T-helper 17 cell (primary cell): ENCODE measurements at regions not wholly inside any gene's neighbourhood (a gene's known extent, or its start where the extent isn't known, plus 50 kb on each side); places are given as distances from the start of the nearest gene placed in this dataset.

Experiments
- ATAC-seq: fragments of 150-1000 bp; cut with Tn5 transposase; 2 replicates; pipeline ENCODE4 v1.10.0; 2021; ENCODE audit warnings: mild to moderate bottlenecking, moderate library complexity
- DNase-seq, 3 donors: peaks; one replicate each; pipeline versions ENCODE4 v3.0.0 to v3.0.0-alpha.2; 2020 to 2021
- H3K9me3 ChIP-seq: one replicate; pipeline ENCODE4 v1.7.0; 2013; ENCODE audit warnings: low read length, mild to moderate bottlenecking; ENCODE audit not compliant: control insufficient read depth, poor library complexity, severe bottlenecking
- H3K27ac Mint-ChIP-seq: one replicate; pipeline ENCODE4 v1.8.0; 2022; ENCODE audit warnings: mild to moderate bottlenecking, moderate library complexity, mixed read lengths
- H3K27me3 Mint-ChIP-seq: one replicate; pipeline ENCODE4 v1.8.0; 2022; ENCODE audit warnings: mixed read lengths
- H3K36me3 Mint-ChIP-seq: one replicate; pipeline ENCODE4 v1.8.0; 2022; ENCODE audit warnings: low read depth, mixed read lengths
- H3K4me1 Mint-ChIP-seq: one replicate; pipeline ENCODE4 v1.8.0; 2022; ENCODE audit warnings: mild to moderate bottlenecking, mixed read lengths
- H3K4me3 Mint-ChIP-seq: one replicate; pipeline ENCODE4 v1.8.0; 2022; ENCODE audit warnings: mild to moderate bottlenecking, moderate library complexity, mixed read lengths

DNA sequence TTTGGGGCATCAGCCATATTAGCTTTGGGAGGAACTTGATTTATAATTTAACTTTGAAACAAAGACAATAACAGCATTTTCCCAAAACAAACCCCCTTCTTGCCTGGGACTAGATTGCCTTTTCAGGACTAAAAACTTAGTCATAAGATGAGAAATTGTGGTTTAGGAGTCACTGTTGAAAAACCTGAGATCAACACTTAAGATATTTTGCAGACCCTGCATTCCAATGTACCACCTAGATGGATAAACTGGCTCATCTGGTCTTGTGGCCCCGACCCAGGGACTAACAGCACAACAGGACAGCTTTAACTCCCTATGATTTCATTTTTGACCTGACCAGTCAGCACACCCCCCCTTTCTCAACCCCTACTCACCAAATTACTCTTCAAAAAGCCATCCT, 1165.4 kb downstream of the XPNPEP1 start:
- H3K4me1 Mint-ChIP-seq = no peaks in the 10 kb centered on the region
- DNase-seq = no peak
- no peaks in the 10 kb centered on the region for H3K27me3 Mint-ChIP-seq
- H3K36me3 Mint-ChIP-seq = no peaks in the 10 kb centered on the region
- no peaks in the 10 kb centered on the region for H3K9me3 ChIP-seq
- H3K27ac Mint-ChIP-seq = no peak overlapping the region
- no peak for ATAC-seq
- H3K4me3 Mint-ChIP-seq = no peak overlapping the region

DNA sequence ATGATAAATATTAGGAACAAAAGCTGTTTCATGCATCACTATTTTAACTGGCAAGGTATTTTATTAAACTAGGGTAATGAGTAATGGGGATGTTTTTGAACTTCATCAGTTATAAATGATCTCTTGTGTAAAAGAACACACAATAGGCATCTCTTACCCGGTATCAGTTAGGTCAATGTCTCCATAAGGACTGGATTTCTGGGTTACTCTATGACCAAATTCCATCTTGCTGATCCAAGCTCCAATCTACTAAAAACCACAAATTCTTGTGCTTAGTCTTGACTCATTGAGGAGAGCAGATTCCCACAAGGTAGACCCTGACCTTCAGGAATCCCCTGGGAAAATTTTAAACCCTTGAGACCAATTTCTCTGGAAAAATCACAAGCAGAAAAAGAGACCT, 1167.7 kb downstream of the XPNPEP1 start:
- Mint-ChIP-seq H3K27me3 (no peaks in the 10 kb centered on the region), H3K4me3 (no peak overlapping the region), H3K27ac (no peak overlapping the region), H3K4me1 (no peaks in the 10 kb centered on the region), H3K36me3 (no peaks in the 10 kb centered on the region)
- ATAC-seq (no peak), DNase-seq (no peak)
- H3K9me3 ChIP-seq = no peaks in the 10 kb centered on the region

DNA sequence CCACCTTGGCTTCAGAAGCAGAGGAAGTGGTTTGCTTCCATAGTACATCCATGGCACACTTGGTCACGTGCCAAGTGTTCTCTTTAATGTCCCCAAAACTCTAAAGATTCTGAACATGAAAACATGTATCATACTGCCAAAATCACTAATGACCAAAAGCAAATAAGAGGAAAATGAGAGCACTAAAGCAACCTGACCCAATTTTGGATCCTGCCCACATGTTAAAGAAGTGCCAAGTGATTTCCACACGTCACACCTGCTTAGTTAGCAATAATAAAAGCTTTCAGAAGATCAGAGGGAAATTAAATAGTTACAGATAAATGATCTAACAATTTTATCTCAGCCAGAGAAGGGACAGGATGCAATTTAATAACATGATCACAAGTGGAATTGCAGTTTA, 1170.0 kb downstream of the XPNPEP1 start:
- H3K27me3 Mint-ChIP-seq = no peaks in the 10 kb centered on the region
- no peak overlapping the region for H3K27ac Mint-ChIP-seq
- no peak for ATAC-seq
- H3K4me1 Mint-ChIP-seq = no peaks in the 10 kb centered on the region
- no peaks in the 10 kb centered on the region for H3K36me3 Mint-ChIP-seq
- H3K9me3 ChIP-seq = no peaks in the 10 kb centered on the region
- no peak for DNase-seq
- no peak overlapping the region for H3K4me3 Mint-ChIP-seq

DNA sequence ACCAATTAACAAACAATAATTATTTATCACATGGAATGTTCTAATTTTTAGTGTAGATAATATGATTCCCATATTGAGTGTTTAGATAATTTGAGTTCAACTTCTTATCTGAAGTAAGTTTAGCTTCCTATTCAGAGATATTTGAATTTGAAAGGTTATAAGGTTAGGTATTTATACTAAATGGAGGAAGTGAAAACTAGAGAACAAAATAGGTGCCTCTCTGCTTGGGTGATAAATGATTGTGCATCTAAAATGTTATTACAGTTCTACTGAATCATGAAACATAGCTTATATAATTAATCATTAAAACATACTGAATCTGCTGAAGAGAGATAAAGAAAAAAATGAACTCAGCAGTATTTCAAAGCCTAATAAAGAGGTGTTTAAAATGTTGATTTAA, 1174.3 kb downstream of the XPNPEP1 start:
- Mint-ChIP-seq H3K4me1 (no peaks in the 10 kb centered on the region), H3K36me3 (no peaks in the 10 kb centered on the region), H3K27ac (no peak overlapping the region), H3K27me3 (no peaks in the 10 kb centered on the region), H3K4me3 (no peak overlapping the region)
- ATAC-seq (no peak), DNase-seq (no peak)
- no peaks in the 10 kb centered on the region for H3K9me3 ChIP-seq

DNA sequence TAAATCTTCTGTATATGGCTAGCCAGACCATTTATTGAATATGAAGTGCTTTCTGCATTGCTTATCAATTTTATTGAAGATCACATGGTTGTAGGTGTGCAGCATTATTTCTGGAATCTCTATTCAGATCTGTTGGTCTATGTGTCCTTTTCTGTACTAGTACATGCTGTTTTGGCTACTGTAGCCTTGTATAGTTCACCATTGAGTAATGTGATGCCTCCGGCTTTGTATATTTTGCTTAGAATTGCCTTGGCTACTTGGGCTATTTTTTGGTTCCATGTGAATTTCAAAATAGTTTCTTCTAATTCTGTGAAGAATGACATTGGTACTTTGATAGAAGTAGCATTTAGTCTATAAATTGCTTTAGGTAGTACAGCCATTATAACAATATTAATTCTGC, 1187.2 kb downstream of the XPNPEP1 start:
- Mint-ChIP-seq H3K27ac (no peak overlapping the region), H3K4me1 (no peaks in the 10 kb centered on the region), H3K27me3 (no peaks in the 10 kb centered on the region), H3K4me3 (no peak overlapping the region), H3K36me3 (no peaks in the 10 kb centered on the region)
- ATAC-seq (no peak), DNase-seq (no peak)
- H3K9me3 ChIP-seq = peaks cover 3% of the 10 kb centered on the region

DNA sequence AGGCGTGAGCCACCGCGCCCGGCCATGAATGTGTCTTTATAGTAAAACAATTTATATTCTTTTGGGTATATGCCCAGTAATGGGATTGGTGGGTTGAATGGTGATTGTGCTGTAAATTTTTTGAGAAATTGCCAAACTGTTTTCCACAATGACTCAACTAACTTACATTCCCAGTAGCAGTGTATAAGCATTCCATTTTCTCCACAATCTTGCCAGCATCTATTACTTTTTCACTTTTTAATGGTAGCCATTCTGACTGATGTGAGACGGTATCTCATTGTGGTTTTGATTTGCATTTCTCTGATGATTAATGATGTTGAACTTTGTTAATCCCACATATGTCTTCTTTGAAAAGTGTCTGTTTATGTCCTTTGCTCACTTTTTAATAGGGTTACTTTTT, 1187.9 kb downstream of the XPNPEP1 start:
- H3K4me1 Mint-ChIP-seq = no peaks in the 10 kb centered on the region
- no peak overlapping the region for H3K4me3 Mint-ChIP-seq
- DNase-seq (no peak), ATAC-seq (no peak)
- H3K9me3 ChIP-seq = peaks cover 3% of the 10 kb centered on the region
- H3K27ac Mint-ChIP-seq = no peak overlapping the region
- no peaks in the 10 kb centered on the region for H3K36me3 Mint-ChIP-seq
- H3K27me3 Mint-ChIP-seq = no peaks in the 10 kb centered on the region

DNA sequence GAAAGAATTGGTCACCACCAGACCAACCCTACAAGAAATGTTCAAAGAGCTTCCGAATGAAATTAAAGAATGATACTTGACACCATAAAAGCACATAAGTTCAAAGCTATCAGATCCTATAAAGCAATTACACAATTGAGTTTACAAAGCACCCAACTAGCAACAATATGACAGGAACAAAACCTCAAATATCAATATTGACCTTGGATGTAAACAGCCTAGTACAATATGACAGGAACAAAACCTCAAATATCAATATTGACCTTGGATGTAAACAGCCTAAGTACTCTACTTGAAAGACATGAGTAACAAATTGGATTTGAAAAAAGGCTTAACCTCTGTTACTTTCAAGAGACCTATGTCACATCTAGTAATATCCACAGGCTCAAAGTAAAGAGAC, 1201.4 kb downstream of the XPNPEP1 start:
- ATAC-seq = no peak
- H3K9me3 ChIP-seq = no peaks in the 10 kb centered on the region
- H3K27ac Mint-ChIP-seq = no peak overlapping the region
- DNase-seq = no peak
- H3K4me3 Mint-ChIP-seq = no peak overlapping the region
- H3K4me1 Mint-ChIP-seq = no peaks in the 10 kb centered on the region
- no peaks in the 10 kb centered on the region for H3K27me3 Mint-ChIP-seq
- H3K36me3 Mint-ChIP-seq = no peaks in the 10 kb centered on the region

DNA sequence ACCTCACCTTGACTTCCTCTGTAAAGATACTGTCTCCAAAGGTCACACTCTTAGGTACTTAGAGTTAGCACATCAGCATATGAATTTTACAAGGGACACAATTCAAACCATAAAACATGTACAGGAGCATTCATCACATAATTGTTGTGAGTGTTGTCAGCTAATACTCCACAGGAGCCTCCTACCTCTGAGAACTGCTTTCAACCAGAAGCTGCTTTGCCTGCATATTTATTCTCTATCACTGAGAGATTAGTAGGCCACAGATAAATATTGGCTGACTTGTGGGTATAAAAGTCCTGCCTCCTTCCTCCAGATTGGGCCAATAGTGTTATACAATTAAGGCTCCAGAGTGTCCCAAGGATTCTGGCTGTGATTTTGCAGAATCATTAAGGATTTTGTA, 1207.0 kb downstream of the XPNPEP1 start:
- H3K36me3 Mint-ChIP-seq = no peaks in the 10 kb centered on the region

DNA sequence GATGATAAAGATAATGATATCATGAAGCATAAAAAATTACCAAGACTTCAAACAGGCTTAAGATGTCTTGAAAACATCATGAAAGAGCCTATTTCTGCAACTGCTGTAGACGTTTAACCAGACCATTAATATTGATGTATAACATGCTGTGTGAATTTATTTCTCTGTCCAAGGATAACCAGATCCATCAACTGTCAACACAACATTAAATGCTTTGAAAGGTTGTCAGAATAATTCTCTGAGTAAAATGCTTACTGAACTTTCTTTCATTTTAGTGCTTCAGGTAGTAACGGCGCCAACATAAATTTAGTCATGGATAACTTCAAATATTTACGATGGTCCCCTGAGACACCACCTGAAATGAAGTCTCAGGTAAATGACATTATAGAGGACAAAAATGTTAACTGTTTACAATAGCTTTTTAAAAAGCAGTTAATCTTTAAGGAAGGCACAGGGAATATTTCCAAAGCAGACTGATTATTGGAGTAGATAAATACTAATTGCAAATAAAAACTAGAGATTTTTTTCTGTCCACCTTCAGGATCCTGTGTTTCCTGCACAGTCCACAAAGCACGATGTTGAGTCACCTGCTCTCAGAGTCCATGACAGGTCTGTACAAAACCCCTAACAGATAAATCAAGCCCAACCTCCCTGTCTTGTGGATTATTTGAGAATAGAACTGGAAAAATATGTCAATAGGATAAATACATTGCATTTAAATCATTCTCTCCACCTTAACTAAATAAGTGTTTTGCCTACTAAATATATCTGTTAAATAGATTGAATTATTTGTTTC, 1213.2 kb downstream of the XPNPEP1 start:
- no peak for DNase-seq
- no peaks in the 10 kb centered on the region for H3K27me3 Mint-ChIP-seq
- H3K27ac Mint-ChIP-seq = no peak overlapping the region
- no peaks in the 10 kb centered on the region for H3K36me3 Mint-ChIP-seq
- no peak for ATAC-seq
- H3K9me3 ChIP-seq = no peaks in the 10 kb centered on the region
- no peaks in the 10 kb centered on the region for H3K4me1 Mint-ChIP-seq
- H3K4me3 Mint-ChIP-seq = no peak overlapping the region

More for the DNA sequence above, 1207.0 kb downstream of the XPNPEP1 start:
- DNase-seq = no peak
- H3K4me1 Mint-ChIP-seq = no peaks in the 10 kb centered on the region
- no peak overlapping the region for H3K27ac Mint-ChIP-seq
- ATAC-seq = no peak
- H3K27me3 Mint-ChIP-seq = no peaks in the 10 kb centered on the region
- H3K4me3 Mint-ChIP-seq = no peak overlapping the region
- H3K9me3 ChIP-seq = no peaks in the 10 kb centered on the region

DNA sequence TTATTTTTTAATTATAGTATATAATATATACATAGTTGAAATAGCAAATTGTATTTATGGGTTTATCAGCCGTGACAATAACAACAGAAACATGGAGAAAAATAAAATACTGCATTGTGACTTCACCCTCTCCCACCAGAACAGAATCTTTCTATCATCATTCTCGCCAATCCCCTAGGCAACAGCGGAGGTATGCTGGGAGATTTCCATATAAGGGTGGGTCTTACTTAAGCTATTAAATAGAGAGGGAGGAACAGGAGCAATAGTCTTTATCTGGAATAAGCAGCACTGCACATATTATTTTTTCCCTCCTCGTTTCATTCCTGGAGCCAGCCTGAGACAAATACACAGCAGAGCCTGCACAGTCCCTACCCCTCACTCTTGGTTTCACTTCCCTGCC, 1214.9 kb downstream of the XPNPEP1 start:
- no peaks in the 10 kb centered on the region for H3K9me3 ChIP-seq
- no peaks in the 10 kb centered on the region for H3K27me3 Mint-ChIP-seq
- H3K4me1 Mint-ChIP-seq = no peaks in the 10 kb centered on the region
- no peak overlapping the region for H3K27ac Mint-ChIP-seq
- H3K36me3 Mint-ChIP-seq = no peaks in the 10 kb centered on the region
- ATAC-seq (no peak), DNase-seq (no peak)
- no peak overlapping the region for H3K4me3 Mint-ChIP-seq

DNA sequence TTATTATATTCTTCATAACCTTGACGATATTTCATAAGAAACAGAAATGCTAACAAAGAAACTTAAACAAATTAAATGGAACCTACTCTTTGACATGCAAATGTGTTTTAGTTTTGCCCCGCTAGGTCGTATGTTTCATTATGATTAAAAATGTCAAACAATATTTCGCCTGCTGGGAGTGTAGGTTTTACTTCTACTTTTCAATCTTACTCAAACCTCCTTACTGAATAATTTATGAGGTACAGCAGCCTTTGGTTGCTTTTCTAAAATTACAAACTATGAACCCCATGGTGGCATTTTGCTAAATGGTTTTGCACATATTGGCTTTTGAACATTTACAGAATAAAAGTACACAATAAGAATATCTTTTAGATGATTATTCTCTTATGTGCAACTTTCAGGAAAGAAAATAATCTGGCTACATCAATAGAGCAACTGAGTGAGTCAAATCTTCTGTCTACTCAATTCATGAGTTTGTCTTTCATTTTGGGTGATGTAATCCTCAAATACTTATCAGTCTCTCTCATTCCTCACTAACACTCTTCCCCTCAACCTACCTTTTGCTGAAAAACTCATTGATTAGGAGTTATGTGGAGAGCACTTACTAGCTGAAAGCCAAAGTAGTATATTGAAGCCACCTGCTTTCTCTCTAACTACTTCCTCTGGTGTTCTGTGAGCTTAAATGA, 1226.4 kb downstream of the XPNPEP1 start:
- no peaks in the 10 kb centered on the region for H3K27me3 Mint-ChIP-seq
- H3K4me3 Mint-ChIP-seq = no peak overlapping the region
- H3K27ac Mint-ChIP-seq = no peak overlapping the region
- ATAC-seq (no peak), DNase-seq (no peak)
- no peaks in the 10 kb centered on the region for H3K36me3 Mint-ChIP-seq
- no peaks in the 10 kb centered on the region for H3K4me1 Mint-ChIP-seq
- H3K9me3 ChIP-seq = no peaks in the 10 kb centered on the region

DNA sequence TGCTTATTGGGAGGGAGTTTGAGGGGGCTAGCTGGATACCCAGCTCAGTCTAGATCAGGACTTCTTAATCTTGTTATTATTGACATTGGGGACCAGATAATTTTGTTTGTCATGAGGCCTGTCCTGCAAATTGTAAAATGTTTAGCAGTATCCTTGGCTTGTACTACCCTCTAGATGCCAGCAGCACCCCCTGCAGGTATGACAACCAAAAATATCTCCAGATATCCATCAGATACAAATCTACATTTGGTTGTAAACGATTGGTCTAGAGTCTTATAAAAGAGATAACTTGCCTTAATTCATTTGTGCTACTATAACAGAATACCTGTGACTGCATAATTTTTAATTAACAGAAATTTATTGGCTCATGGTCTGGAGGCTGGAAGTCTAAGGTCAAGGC, 1232.2 kb downstream of the XPNPEP1 start:
- no peak overlapping the region for H3K4me3 Mint-ChIP-seq
- H3K9me3 ChIP-seq = no peaks in the 10 kb centered on the region
- H3K27me3 Mint-ChIP-seq = no peaks in the 10 kb centered on the region
- no peaks in the 10 kb centered on the region for H3K4me1 Mint-ChIP-seq
- no peak for DNase-seq
- H3K36me3 Mint-ChIP-seq = no peaks in the 10 kb centered on the region
- ATAC-seq = no peak
- no peak overlapping the region for H3K27ac Mint-ChIP-seq

DNA sequence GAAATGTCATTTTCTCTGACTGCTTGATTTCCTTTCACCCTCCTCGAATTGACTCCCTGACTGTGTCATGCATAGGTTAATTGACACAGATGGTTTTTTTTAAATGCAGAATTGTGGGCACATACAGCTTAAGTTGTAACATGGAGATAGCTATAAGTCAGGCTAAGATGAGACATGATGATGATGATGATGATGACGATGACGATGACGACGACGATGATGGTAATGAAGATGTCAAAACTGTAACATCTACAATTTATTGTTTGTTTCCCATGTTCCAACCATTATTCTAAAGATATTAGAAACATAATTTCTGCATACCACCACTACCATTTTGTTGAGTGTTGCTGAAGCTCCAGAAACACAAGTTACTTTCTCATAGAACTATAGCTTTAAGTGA, 1232.8 kb downstream of the XPNPEP1 start:
- ATAC-seq = no peak
- no peak for DNase-seq
- Mint-ChIP-seq H3K4me1 (no peaks in the 10 kb centered on the region), H3K27ac (no peak overlapping the region), H3K36me3 (no peaks in the 10 kb centered on the region), H3K4me3 (no peak overlapping the region), H3K27me3 (no peaks in the 10 kb centered on the region)
- H3K9me3 ChIP-seq = no peaks in the 10 kb centered on the region

DNA sequence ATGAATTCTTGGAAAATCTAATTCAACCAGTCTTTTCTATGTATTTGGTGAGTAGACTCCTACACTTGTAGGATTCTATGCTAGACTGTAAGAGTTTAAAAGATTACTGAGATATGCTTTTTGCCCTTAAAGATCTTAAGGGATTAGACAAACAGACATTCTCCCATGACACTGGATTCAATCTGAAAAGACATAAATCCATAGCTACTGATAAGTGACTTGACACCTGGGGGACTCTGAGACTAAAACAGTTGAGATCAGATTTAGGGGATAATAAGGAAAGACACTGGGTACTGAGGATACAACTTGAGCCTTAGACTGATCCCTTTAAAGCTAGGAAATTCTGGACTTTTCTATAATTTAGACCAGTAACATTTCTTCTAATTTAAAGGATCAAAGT, 1233.4 kb downstream of the XPNPEP1 start:
- Mint-ChIP-seq H3K27ac (no peak overlapping the region), H3K4me1 (no peaks in the 10 kb centered on the region), H3K27me3 (no peaks in the 10 kb centered on the region), H3K4me3 (no peak overlapping the region), H3K36me3 (no peaks in the 10 kb centered on the region)
- DNase-seq = no peak
- ATAC-seq = no peak
- no peaks in the 10 kb centered on the region for H3K9me3 ChIP-seq
